ENCODE measurements at regions not wholly inside any gene's neighbourhood (a gene's known extent, or its start where the extent isn't known, plus 50 kb on each side); places are given as distances from the start of the nearest gene placed in this dataset.

DNA sequence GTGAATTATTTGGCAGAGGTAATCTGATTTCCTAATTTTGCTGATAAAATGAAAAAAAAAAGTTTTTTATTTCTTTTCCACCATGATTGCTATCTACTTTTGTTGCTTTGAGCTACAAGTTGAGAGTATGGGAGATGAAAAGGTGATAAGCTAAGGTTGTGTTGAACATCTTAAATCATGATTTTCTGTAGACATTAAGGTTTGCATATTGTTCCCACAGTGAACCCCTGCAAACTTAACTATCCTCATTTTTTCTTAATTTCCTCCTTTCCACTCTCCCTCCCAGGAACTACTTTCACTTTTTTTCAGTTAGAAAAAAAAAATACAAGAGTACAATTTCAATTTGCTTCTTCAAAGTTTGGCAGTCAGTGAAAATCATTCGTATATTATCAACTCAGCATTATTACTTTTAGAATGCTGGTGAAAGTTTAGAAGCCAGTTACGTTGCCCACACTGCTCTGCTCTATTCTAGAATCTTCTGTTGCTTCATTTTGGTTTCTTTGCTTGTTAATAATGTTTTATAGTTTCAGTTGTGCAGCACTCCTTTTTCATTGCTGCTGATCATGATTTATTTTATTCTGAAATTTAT lies 673.8 kb upstream of the CITED2 start:
- DNase-seq: no peak

GRCh38 chr6:140047321-140047720 lies 672.9 kb upstream of the CITED2 start:
- no peak for DNase-seq

DNA sequence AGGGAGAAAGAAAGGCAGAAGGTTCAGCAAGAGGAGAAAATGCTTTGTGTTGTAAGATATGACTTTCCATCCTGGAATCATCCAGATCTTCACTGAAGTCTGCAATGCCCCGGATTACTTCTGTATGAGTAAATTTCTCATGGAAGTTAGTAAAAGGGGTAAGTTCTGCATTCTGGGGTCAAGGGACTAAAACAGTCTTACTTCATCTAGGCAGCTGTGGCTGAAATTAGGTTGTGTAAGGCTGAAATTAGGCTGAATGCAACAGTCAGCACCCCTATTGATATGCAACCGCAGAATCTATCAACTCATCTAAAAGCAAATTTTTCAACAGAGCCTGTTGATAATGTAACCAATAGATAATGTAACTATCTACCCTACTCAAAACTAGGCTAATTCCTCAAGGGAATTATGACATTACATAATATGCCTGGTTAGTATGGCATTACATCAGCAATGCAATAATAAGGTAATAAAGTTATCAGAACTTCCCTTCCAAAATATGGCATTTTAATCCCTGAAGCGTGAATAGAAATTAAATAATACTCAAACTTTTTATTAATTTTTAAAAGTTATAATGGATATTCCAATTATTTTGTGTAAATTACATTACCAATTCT lies 671.7 kb upstream of the CITED2 start:
- no peak for DNase-seq

GRCh38 chr6:140045116-140045515 lies 670.7 kb upstream of the CITED2 start:
- DNase-seq: no peak

- no peak for DNase-seq
Measured at GRCh38 chr6:140044626-140045025, 670.2 kb upstream of the CITED2 start.

GRCh38 chr6:140043762-140044378 lies 669.4 kb upstream of the CITED2 start:
- no peak for DNase-seq

- no peak for DNase-seq
Measured at GRCh38 chr6:140043357-140043756, 668.9 kb upstream of the CITED2 start.

GRCh38 chr6:140041571-140042332 lies 667.3 kb upstream of the CITED2 start:
- DNase-seq: no peak

- no peak for DNase-seq
Measured at GRCh38 chr6:140041056-140041455, 666.6 kb upstream of the CITED2 start.

GRCh38 chr6:140040396-140040795 lies 665.9 kb upstream of the CITED2 start:
- no peak for DNase-seq

- no peak for DNase-seq
Measured at GRCh38 chr6:140039364-140039763, 664.9 kb upstream of the CITED2 start.

- no peak for DNase-seq
Measured at GRCh38 chr6:140036196-140036595, 661.7 kb upstream of the CITED2 start.

DNA sequence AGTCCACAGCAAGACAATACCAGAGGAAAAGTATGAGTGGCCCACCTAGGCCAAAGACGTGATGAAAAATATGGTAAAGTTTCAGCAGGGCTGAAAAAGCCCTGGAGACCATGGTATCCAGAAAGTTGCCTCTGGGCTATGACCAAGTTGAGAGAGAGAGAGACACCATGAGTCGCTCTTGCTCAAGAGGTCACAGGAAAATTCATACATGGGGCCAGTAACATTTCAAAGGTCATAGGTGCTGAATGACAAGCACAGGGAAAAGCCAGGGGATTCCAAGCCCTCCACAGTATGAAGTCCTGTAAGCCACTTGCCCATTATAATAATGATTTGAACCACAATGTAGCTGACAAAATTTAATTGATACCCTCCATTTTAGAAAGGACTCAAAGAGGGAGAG lies 657.7 kb upstream of the CITED2 start:
- DNase-seq: no peak

- DNase-seq: no peak
Measured at GRCh38 chr6:140029551-140029950, 655.1 kb upstream of the CITED2 start.

GRCh38 chr6:140027219-140027618 lies 652.8 kb upstream of the CITED2 start:
- no peak for DNase-seq

GRCh38 chr6:140026546-140026945 lies 652.1 kb upstream of the CITED2 start:
- no peak for DNase-seq

GRCh38 chr6:140025171-140025570 lies 650.7 kb upstream of the CITED2 start:
- no peak for DNase-seq

- no peak for DNase-seq
Measured at GRCh38 chr6:140020207-140020791, 645.9 kb upstream of the CITED2 start.

GRCh38 chr6:140018588-140018987 lies 644.1 kb upstream of the CITED2 start:
- DNase-seq: no peak

DNA sequence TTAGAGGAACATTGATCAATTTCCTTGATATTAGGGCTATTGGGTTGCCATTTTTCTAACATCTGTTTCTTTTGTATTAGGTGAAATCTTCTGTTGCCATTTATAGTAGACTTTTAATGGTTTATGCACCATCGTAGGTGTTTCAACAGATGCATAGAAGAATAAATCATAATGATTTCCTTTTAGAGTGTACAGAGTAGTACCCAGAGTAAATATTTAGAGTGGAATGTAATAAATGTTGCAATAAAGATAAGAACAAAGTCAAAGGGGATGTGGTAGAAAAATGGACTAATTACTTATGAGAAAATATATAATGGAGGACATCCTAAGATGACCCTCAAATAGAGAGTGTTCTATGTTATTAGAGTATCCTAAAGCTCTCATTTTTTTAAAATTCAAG lies 643.0 kb upstream of the CITED2 start:
- no peak for DNase-seq

DNA sequence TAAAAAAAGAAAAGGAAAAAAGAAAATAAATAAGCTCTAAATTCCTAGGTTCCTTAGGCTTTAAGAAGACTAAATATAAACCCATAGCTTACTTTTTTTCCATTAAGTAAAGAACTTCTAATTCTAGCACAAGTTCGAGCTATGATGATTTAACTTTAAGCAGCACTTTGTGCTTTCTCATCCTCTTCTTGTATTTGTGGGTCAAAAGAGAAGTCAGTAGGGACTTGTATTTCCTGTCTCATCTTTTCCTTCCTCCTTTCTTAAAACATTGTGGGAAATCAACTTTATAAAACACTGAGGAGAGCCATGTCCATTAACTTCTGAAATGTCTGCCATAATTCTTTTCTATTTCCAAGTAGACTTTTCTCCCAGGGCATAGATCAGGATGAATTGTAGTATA lies 637.7 kb upstream of the CITED2 start:
- no peak for DNase-seq

DNA sequence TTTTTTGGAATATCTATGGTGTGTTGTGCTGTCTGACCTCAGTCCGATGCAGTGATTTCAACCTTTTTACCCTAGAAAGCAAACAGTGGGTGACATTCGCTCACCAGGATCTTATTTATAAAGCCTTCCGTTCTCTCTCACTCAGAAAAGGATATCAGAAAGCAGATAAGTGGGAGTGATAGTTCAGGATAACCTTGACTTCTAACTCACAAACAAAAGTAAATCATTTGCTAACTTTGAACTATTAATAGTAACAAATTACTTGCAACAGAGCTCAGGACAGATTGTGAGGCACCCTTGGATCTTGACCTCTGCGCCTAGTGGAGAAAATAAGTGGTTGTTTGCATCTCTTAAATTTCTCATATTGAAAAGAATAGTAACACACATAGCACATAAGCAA lies 637.1 kb upstream of the CITED2 start:
- DNase-seq: no peak
